ENCODE measurements at regions not wholly inside any gene's neighbourhood (a gene's known extent, or its start where the extent isn't known, plus 50 kb on each side); places are given as distances from the start of the nearest gene placed in this dataset.

DNA sequence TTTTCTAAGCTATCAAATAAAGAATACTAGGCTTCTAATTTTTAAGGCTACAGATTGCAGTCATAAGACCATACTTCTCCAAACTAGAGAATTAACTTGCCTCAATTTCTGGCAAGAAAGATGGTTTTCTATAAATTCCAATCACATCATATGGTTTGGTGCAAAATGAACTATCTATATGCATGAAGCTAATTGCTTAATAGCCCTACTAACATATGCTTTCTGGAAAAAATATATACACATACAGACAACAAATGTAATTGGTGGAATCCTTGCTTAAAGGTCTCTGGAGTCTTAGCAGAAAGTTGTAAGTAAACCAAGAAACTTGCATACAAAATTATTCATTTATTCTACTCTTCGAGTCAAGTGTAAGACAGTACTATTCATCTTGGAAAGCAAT, 113.1 kb upstream of the NANOGP8 start:
- TF ChIP-seq CTCF (IDR thresholded peaks at IDR 0.05; ENCODE audit: extremely low read depth in 1 of 2, insufficient read depth in 1 of 2, low read depth in 1 of 2, low read length in 2 of 2) (no peak), POLR2AphosphoS5 (IDR thresholded peaks at IDR 0.05; ENCODE audit: insufficient read depth, low read depth, low read length) (no peak), EZH2 (IDR thresholded peaks at IDR 0.05; ENCODE audit: borderline replicate concordance, low read depth, low read length, severe bottlenecking) (no peak), POLR2A (IDR thresholded peaks at IDR 0.05; ENCODE audit: low read depth, low read length) (no peak), FOS (IDR thresholded peaks at IDR 0.05; ENCODE audit: borderline replicate concordance, insufficient read depth, low read length) (no peak), JUN (IDR thresholded peaks at IDR 0.05; ENCODE audit: borderline replicate concordance, insufficient read depth, insufficient read length, low read depth) (no peak), GATA2 (IDR thresholded peaks at IDR 0.05; ENCODE audit: insufficient read depth, insufficient read length, low read depth, low read length) (no peak), MAX (IDR thresholded peaks at IDR 0.05; ENCODE audit: insufficient read depth, insufficient read length) (no peak), MYC (IDR thresholded peaks at IDR 0.05; ENCODE audit: low read depth, low read length) (no peak)

All from endothelial cell of umbilical vein (primary cell).